ENCODE measurements at regions not wholly inside any gene's neighbourhood (a gene's known extent, or its start where the extent isn't known, plus 50 kb on each side); places are given as distances from the start of the nearest gene placed in this dataset.

GRCh38 chr1:106360252-106360651 lies 696.2 kb upstream of the PRMT6 start:
- TF ChIP-seq, protein P1, sequence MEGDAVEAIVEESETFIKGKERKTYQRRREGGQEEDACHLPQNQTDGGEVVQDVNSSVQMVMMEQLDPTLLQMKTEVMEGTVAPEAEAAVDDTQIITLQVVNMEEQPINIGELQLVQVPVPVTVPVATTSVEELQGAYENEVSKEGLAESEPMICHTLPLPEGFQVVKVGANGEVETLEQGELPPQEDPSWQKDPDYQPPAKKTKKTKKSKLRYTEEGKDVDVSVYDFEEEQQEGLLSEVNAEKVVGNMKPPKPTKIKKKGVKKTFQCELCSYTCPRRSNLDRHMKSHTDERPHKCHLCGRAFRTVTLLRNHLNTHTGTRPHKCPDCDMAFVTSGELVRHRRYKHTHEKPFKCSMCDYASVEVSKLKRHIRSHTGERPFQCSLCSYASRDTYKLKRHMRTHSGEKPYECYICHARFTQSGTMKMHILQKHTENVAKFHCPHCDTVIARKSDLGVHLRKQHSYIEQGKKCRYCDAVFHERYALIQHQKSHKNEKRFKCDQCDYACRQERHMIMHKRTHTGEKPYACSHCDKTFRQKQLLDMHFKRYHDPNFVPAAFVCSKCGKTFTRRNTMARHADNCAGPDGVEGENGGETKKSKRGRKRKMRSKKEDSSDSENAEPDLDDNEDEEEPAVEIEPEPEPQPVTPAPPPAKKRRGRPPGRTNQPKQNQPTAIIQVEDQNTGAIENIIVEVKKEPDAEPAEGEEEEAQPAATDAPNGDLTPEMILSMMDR (IDR thresholded peaks at IDR 0.05; ENCODE audit: extremely low read depth in 1 of 2, insufficient read depth in 1 of 2, low read depth in 1 of 2, low read length in 2 of 2) = no peak
- TF ChIP-seq POLR2A (IDR thresholded peaks at IDR 0.05; ENCODE audit: low read depth, low read length) (no peak), EZH2 (IDR thresholded peaks at IDR 0.05; ENCODE audit: borderline replicate concordance, low read depth, low read length, severe bottlenecking) (no peak), POLR2AphosphoS5 (IDR thresholded peaks at IDR 0.05; ENCODE audit: insufficient read depth, low read depth, low read length) (no peak), MYC (IDR thresholded peaks at IDR 0.05; ENCODE audit: low read depth, low read length) (no peak), FOS (IDR thresholded peaks at IDR 0.05; ENCODE audit: borderline replicate concordance, insufficient read depth, low read length) (no peak)

Data from endothelial cell of umbilical vein (primary cell).